ENCODE measurements at regions not wholly inside any gene's neighbourhood (a gene's known extent, or its start where the extent isn't known, plus 50 kb on each side); places are given as distances from the start of the nearest gene placed in this dataset.

DNA sequence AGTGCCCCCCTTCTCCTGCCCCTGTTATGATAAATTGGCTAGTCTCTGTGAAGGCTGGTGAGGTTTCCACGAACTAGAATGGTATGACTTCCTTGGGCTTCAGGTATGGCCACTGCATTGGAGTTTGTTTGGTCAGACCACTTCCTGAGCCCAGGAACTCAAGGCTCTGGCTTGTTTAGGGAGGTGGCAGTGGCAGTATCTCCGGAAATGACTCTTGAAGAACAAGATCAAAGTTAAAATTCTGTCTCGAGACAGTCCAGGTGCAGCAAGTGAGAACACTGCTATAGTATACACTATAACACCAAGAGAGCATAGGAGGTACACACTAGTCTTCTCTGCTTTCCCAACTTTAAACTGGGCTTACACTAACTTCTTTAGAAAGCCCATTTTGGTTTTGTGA is 309.1 kb downstream of the KLF12 start (continued):
- TF ChIP-seq, protein P1, sequence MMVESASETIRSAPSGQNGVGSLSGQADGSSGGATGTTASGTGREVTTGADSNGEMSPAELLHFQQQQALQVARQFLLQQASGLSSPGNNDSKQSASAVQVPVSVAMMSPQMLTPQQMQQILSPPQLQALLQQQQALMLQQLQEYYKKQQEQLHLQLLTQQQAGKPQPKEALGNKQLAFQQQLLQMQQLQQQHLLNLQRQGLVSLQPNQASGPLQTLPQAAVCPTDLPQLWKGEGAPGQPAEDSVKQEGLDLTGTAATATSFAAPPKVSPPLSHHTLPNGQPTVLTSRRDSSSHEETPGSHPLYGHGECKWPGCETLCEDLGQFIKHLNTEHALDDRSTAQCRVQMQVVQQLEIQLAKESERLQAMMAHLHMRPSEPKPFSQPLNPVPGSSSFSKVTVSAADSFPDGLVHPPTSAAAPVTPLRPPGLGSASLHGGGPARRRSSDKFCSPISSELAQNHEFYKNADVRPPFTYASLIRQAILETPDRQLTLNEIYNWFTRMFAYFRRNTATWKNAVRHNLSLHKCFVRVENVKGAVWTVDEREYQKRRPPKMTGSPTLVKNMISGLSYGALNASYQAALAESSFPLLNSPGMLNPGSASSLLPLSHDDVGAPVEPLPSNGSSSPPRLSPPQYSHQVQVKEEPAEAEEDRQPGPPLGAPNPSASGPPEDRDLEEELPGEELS (CRISPR knock-in tag; IDR thresholded peaks at IDR 0.05) = no peak
- no peak for TF ChIP-seq JAZF1 (CRISPR knock-in tag; IDR thresholded peaks at IDR 0.05)
- TF ChIP-seq, protein P2, sequence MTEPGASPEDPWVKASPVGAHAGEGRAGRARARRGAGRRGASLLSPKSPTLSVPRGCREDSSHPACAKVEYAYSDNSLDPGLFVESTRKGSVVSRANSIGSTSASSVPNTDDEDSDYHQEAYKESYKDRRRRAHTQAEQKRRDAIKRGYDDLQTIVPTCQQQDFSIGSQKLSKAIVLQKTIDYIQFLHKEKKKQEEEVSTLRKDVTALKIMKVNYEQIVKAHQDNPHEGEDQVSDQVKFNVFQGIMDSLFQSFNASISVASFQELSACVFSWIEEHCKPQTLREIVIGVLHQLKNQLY (CRISPR knock-in tag; IDR thresholded peaks at IDR 0.05) = no peak
- TF ChIP-seq MYBL2 (CRISPR knock-in tag; IDR thresholded peaks at IDR 0.05) = no peak
- no peak for TF ChIP-seq RORB (CRISPR knock-in tag; IDR thresholded peaks at IDR 0.05)
- no peak for TF ChIP-seq RELA (CRISPR knock-in tag; IDR thresholded peaks at IDR 0.05; ENCODE audit: borderline replicate concordance)
- TF ChIP-seq, protein P3, sequence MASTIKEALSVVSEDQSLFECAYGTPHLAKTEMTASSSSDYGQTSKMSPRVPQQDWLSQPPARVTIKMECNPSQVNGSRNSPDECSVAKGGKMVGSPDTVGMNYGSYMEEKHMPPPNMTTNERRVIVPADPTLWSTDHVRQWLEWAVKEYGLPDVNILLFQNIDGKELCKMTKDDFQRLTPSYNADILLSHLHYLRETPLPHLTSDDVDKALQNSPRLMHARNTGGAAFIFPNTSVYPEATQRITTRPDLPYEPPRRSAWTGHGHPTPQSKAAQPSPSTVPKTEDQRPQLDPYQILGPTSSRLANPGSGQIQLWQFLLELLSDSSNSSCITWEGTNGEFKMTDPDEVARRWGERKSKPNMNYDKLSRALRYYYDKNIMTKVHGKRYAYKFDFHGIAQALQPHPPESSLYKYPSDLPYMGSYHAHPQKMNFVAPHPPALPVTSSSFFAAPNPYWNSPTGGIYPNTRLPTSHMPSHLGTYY (CRISPR knock-in tag; IDR thresholded peaks at IDR 0.05) = no peak
- no peak for TF ChIP-seq MXD4 (CRISPR knock-in tag; IDR thresholded peaks at IDR 0.05; ENCODE audit: borderline replicate concordance)

DNA sequence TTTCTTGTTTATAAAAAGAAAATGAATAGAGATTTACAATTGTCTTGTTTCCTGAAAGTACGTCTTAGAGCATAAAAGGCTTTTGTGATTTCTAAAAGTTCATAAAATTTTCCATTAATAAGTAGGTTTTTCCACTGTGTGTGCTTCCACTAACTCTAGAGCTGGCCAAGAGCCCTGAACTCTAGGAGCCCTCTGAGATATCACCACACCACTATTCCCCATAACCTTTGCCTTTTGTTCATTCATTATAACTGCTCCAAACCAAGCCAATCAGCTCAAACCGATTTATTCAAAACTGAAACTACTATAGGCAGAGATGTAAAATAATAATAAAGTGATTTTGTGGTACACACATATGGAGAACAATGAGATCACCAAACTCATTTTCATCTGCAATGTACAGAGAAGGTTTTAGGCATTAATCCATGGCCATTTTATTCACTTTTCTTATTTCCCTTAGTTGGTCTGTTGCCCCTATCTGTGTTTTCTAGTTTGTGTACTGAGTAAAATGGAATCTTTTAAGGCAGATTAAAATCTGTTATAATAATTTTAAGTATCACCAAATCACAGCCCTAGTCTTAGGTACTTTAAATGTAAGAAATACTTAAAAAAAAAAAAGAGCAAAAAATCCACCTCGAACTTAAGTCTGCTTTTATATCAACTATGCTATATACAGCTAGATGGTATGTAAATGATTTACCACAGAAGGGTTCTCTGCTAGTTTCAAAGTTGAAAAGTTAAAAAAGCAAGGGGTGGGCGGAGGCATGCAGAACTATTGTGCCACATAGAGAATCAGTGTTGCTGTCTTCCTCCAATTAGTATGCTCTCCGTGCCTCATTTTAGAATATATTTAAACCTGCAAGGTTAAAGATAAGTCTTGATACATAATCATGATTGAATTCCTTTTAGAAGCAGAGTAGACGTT is 311.3 kb downstream of the KLF12 start:
- CTCF ChIA-PET = no interaction called here
- Mint-ChIP-seq H3K36me3 (no peaks in the 10 kb centered on the region; the same call in 1 of the 2 replicates), H3K4me1 (peaks cover 4% of the 10 kb centered on the region; the same call in 1 of the 2 replicates), H3K9me3 (peaks cover 21% of the 10 kb centered on the region), H3K4me3 (no peak overlapping the region), H3K27ac (no peak overlapping the region), H3K27me3 (ENCODE audit: low read depth) (no peaks in the 10 kb centered on the region)
- ATAC-seq (no peak), DNase-seq (ENCODE audit: low spot score) (no peak)
- TF ChIP-seq SP1 (CRISPR knock-in tag; conservative IDR thresholded peaks at IDR 0.05) (no peak), RORB (CRISPR knock-in tag; IDR thresholded peaks at IDR 0.05) (no peak), KAT7 (CRISPR knock-in tag; IDR thresholded peaks at IDR 0.05; ENCODE audit: borderline replicate concordance) (no peak), MXD4 (CRISPR knock-in tag; IDR thresholded peaks at IDR 0.05; ENCODE audit: borderline replicate concordance) (no peak), EMX1 (CRISPR knock-in tag; IDR thresholded peaks at IDR 0.05) (no peak), SOX15 (CRISPR knock-in tag; IDR thresholded peaks at IDR 0.05) (no peak), FOXK1 (CRISPR knock-in tag; IDR thresholded peaks at IDR 0.05) (no peak)
- TF ChIP-seq, protein P4, sequence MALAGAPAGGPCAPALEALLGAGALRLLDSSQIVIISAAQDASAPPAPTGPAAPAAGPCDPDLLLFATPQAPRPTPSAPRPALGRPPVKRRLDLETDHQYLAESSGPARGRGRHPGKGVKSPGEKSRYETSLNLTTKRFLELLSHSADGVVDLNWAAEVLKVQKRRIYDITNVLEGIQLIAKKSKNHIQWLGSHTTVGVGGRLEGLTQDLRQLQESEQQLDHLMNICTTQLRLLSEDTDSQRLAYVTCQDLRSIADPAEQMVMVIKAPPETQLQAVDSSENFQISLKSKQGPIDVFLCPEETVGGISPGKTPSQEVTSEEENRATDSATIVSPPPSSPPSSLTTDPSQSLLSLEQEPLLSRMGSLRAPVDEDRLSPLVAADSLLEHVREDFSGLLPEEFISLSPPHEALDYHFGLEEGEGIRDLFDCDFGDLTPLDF (CRISPR knock-in tag; IDR thresholded peaks at IDR 0.05) = no peak
- TF ChIP-seq, protein P5, sequence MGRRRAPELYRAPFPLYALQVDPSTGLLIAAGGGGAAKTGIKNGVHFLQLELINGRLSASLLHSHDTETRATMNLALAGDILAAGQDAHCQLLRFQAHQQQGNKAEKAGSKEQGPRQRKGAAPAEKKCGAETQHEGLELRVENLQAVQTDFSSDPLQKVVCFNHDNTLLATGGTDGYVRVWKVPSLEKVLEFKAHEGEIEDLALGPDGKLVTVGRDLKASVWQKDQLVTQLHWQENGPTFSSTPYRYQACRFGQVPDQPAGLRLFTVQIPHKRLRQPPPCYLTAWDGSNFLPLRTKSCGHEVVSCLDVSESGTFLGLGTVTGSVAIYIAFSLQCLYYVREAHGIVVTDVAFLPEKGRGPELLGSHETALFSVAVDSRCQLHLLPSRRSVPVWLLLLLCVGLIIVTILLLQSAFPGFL (CRISPR knock-in tag; IDR thresholded peaks at IDR 0.05; ENCODE audit: borderline replicate concordance) = no peak
- TF ChIP-seq, protein P6, sequence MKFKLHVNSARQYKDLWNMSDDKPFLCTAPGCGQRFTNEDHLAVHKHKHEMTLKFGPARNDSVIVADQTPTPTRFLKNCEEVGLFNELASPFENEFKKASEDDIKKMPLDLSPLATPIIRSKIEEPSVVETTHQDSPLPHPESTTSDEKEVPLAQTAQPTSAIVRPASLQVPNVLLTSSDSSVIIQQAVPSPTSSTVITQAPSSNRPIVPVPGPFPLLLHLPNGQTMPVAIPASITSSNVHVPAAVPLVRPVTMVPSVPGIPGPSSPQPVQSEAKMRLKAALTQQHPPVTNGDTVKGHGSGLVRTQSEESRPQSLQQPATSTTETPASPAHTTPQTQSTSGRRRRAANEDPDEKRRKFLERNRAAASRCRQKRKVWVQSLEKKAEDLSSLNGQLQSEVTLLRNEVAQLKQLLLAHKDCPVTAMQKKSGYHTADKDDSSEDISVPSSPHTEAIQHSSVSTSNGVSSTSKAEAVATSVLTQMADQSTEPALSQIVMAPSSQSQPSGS (CRISPR knock-in tag; IDR thresholded peaks at IDR 0.05; ENCODE audit: borderline replicate concordance, low read depth) = no peak
- TF ChIP-seq, protein P7, sequence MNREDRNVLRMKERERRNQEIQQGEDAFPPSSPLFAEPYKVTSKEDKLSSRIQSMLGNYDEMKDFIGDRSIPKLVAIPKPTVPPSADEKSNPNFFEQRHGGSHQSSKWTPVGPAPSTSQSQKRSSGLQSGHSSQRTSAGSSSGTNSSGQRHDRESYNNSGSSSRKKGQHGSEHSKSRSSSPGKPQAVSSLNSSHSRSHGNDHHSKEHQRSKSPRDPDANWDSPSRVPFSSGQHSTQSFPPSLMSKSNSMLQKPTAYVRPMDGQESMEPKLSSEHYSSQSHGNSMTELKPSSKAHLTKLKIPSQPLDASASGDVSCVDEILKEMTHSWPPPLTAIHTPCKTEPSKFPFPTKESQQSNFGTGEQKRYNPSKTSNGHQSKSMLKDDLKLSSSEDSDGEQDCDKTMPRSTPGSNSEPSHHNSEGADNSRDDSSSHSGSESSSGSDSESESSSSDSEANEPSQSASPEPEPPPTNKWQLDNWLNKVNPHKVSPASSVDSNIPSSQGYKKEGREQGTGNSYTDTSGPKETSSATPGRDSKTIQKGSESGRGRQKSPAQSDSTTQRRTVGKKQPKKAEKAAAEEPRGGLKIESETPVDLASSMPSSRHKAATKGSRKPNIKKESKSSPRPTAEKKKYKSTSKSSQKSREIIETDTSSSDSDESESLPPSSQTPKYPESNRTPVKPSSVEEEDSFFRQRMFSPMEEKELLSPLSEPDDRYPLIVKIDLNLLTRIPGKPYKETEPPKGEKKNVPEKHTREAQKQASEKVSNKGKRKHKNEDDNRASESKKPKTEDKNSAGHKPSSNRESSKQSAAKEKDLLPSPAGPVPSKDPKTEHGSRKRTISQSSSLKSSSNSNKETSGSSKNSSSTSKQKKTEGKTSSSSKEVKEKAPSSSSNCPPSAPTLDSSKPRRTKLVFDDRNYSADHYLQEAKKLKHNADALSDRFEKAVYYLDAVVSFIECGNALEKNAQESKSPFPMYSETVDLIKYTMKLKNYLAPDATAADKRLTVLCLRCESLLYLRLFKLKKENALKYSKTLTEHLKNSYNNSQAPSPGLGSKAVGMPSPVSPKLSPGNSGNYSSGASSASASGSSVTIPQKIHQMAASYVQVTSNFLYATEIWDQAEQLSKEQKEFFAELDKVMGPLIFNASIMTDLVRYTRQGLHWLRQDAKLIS (CRISPR knock-in tag; IDR thresholded peaks at IDR 0.05; ENCODE audit: borderline replicate concordance) = no peak
- POLR2A ChIA-PET = no interaction called here

Data from WTC11 (cell line).